ENCODE measurements at regions not wholly inside any gene's neighbourhood (a gene's known extent, or its start where the extent isn't known, plus 50 kb on each side); places are given as distances from the start of the nearest gene placed in this dataset.

- DNase-seq (ENCODE audit: low read depth): no peak
- TF ChIP-seq CTCF (IDR thresholded peaks at IDR 0.05; ENCODE audit: low read depth, low read length, missing control alignments): no peak
- no peak overlapping the region for H3K4me3 ChIP-seq (ENCODE audit: low read depth, low read length)
Measured at GRCh38 chr18:51821610-51822009, 518.4 kb upstream of the DCC start.

- DNase-seq (ENCODE audit: low read depth): no peak
- no peak overlapping the region for H3K4me3 ChIP-seq (ENCODE audit: low read depth, low read length)
- no peak for TF ChIP-seq CTCF (IDR thresholded peaks at IDR 0.05; ENCODE audit: low read depth, low read length, missing control alignments)
Measured at GRCh38 chr18:51824746-51825145, 515.3 kb upstream of the DCC start.

GRCh38 chr18:51833850-51834249 lies 506.1 kb upstream of the DCC start:
- no peak overlapping the region for H3K4me3 ChIP-seq (ENCODE audit: low read depth, low read length)
- TF ChIP-seq CTCF (IDR thresholded peaks at IDR 0.05; ENCODE audit: low read depth, low read length, missing control alignments): no peak
- DNase-seq (ENCODE audit: low read depth): no peak

- no peak overlapping the region for H3K4me3 ChIP-seq (ENCODE audit: low read depth, low read length)
- no peak for DNase-seq (ENCODE audit: low read depth)
- TF ChIP-seq CTCF (IDR thresholded peaks at IDR 0.05; ENCODE audit: low read depth, low read length, missing control alignments): no peak
Measured at GRCh38 chr18:51848702-51849101, 491.3 kb upstream of the DCC start.

- H3K4me3 ChIP-seq (ENCODE audit: low read depth, low read length): no peak overlapping the region
- no peak for DNase-seq (ENCODE audit: low read depth)
- no peak for TF ChIP-seq CTCF (IDR thresholded peaks at IDR 0.05; ENCODE audit: low read depth, low read length, missing control alignments)
Measured at GRCh38 chr18:51852681-51853080, 487.3 kb upstream of the DCC start.

- DNase-seq (ENCODE audit: low read depth): no peak
- TF ChIP-seq CTCF (IDR thresholded peaks at IDR 0.05; ENCODE audit: low read depth, low read length, missing control alignments): no peak
Measured at GRCh38 chr18:51857989-51858388, 482.0 kb upstream of the DCC start.

GRCh38 chr18:51861046-51861445 lies 479.0 kb upstream of the DCC start:
- H3K4me3 ChIP-seq (ENCODE audit: low read depth, low read length): no peak overlapping the region
- TF ChIP-seq CTCF (IDR thresholded peaks at IDR 0.05; ENCODE audit: low read depth, low read length, missing control alignments): no peak
- no peak for DNase-seq (ENCODE audit: low read depth)

More at GRCh38 chr18:51857989-51858388, 482.0 kb upstream of the DCC start:
- no peak overlapping the region for H3K4me3 ChIP-seq (ENCODE audit: low read depth, low read length)

Measured in GM12864 (cell line).